CD14-positive monocyte (primary cell): ENCODE measurements at regions not wholly inside any gene's neighbourhood (a gene's known extent, or its start where the extent isn't known, plus 50 kb on each side); places are given as distances from the start of the nearest gene placed in this dataset.

Experiments
- DNase-seq, 3 donors: peaks; one replicate each; pipeline ENCODE4 v3.0.0-alpha.2; 2011 to 2022
- H2AFZ ChIP-seq: 2 replicates; pipeline ENCODE4 v1.6.0; 2012; ENCODE audit warnings: mild to moderate bottlenecking, low read depth, low read length, inconsistent platforms; ENCODE audit not compliant: insufficient read depth, poor library complexity, severe bottlenecking
- H3K27ac ChIP-seq, 2 donors: 1 replicate in 1 of 2; 2 replicates in 1 of 2; pipeline ENCODE4 v1.5.1; 2012 to 2013; ENCODE audit warnings: low read length in 2 of 2, control low read depth in 1 of 2, inconsistent platforms in 1 of 2, low read depth in 1 of 2, mild to moderate bottlenecking in 1 of 2
- H3K27me3 ChIP-seq, 2 donors: one replicate each; pipeline versions ENCODE4 v1.6.0 to v1.6.1; 2011 to 2013; ENCODE audit warnings: low read length in 2 of 2; ENCODE audit not compliant: control insufficient read depth in 2 of 2, insufficient read depth in 2 of 2
- H3K36me3 ChIP-seq, 2 donors: replicated peaks in 1 of 2; 1 replicate in 1 of 2; 2 replicates in 1 of 2; pipeline versions ENCODE4 v1.5.1 to v1.6.1; 2012 to 2013; ENCODE audit warnings: low read length in 2 of 2, control low read depth in 1 of 2, inconsistent platforms in 1 of 2, mild to moderate bottlenecking in 1 of 2; ENCODE audit not compliant: insufficient read depth in 2 of 2, control insufficient read depth in 1 of 2
- H3K4me1 ChIP-seq, 2 donors: 1 replicate in 1 of 2; 2 replicates in 1 of 2; pipeline versions ENCODE4 v1.5.1 to v1.6.1; 2012 to 2013; ENCODE audit warnings: low read length in 2 of 2, control low read depth in 1 of 2, inconsistent platforms in 1 of 2, mild to moderate bottlenecking in 1 of 2, moderate library complexity in 1 of 2; ENCODE audit not compliant: insufficient read depth in 2 of 2, control insufficient read depth in 1 of 2
- H3K4me2 ChIP-seq: replicated peaks from 2 replicates; pipeline ENCODE3; 2012; ENCODE audit warnings: low read length, moderate library complexity, mild to moderate bottlenecking; ENCODE audit not compliant: poor library complexity, severe bottlenecking; ENCODE audit errors: extremely low read depth
- H3K4me3 ChIP-seq, 3 experiments: fragments of 200-600 bp in 1 of 3; sonication (generic) in 1 of 3; replicated peaks in 1 of 3; 1 replicate in 2 of 3; 2 replicates in 1 of 3; pipeline ENCODE4 v1.5.1; 2011 to 2013; ENCODE audit warnings: low read length in 3 of 3, mild to moderate bottlenecking in 3 of 3, control low read depth in 2 of 3, low read depth in 2 of 3, inconsistent platforms in 1 of 3, moderate library complexity in 1 of 3
- H3K79me2 ChIP-seq: 2 replicates; pipeline ENCODE4 v1.6.0; 2012; ENCODE audit warnings: mild to moderate bottlenecking, control low read depth, inconsistent platforms, low read length, moderate library complexity; ENCODE audit not compliant: insufficient read depth
- H3K9ac ChIP-seq: 2 replicates; pipeline ENCODE4 v1.6.0; 2017; ENCODE audit warnings: low read length, mild to moderate bottlenecking; ENCODE audit not compliant: insufficient read depth, poor library complexity, severe bottlenecking
- H3K9me3 ChIP-seq, 2 donors: replicated peaks in 1 of 2; 1 replicate in 1 of 2; 2 replicates in 1 of 2; pipeline versions ENCODE4 v1.5.1 to v1.6.1; 2012 to 2013; ENCODE audit warnings: low read length in 2 of 2, control low read depth in 1 of 2; ENCODE audit not compliant: control insufficient read depth in 1 of 2, insufficient read depth in 1 of 2
- H4K20me1 ChIP-seq: 2 replicates; pipeline ENCODE4 v1.6.0; 2012; ENCODE audit warnings: mild to moderate bottlenecking, low read length, control low read depth, moderate library complexity; ENCODE audit not compliant: insufficient read depth
- H3K27ac Mint-ChIP-seq, 7 donors: one replicate each; pipeline ENCODE4 v1.8.0; 2020; ENCODE audit warnings: mild to moderate bottlenecking in 7 of 7, mixed read lengths in 7 of 7, moderate library complexity in 6 of 7, inconsistent platforms in 2 of 7
- H3K27me3 Mint-ChIP-seq, 3 donors: one replicate each; pipeline ENCODE4 v1.8.0; 2021 to 2022; ENCODE audit warnings: low read depth in 3 of 3, mild to moderate bottlenecking in 3 of 3, mixed read lengths in 3 of 3, moderate library complexity in 3 of 3, inconsistent platforms in 1 of 3
- H3K36me3 Mint-ChIP-seq, 2 donors: one replicate each; pipeline ENCODE4 v1.8.0; 2020; ENCODE audit warnings: mixed read lengths in 2 of 2, inconsistent platforms in 1 of 2, mild to moderate bottlenecking in 1 of 2
- H3K4me1 Mint-ChIP-seq: one replicate; pipeline ENCODE4 v1.8.0; 2020; ENCODE audit warnings: mild to moderate bottlenecking, mixed read lengths
- H3K4me3 Mint-ChIP-seq, 2 donors: one replicate each; pipeline ENCODE4 v1.8.0; 2020; ENCODE audit warnings: mild to moderate bottlenecking in 2 of 2, mixed read lengths in 2 of 2, moderate library complexity in 1 of 2
- H3K9me3 Mint-ChIP-seq, 7 donors: one replicate each; pipeline ENCODE4 v1.8.0; 2020 to 2022; ENCODE audit warnings: mixed read lengths in 7 of 7, mild to moderate bottlenecking in 6 of 7, moderate library complexity in 6 of 7, inconsistent platforms in 2 of 7
- WGBS: methylation state at CpG from one replicate; pipeline ENCODE4 v1.1.5; 2013; ENCODE audit warnings: missing lambda C conversion rate; ENCODE audit not compliant: insufficient coverage; 5-methylcytosine and 5-hydroxymethylcytosine counted together
- intact Hi-C, 2 donors: fragments of 100-400 bp; cut with micrococcal nuclease; formaldehyde crosslinking; loops; one replicate each; pipeline versions ENCODE4 v1.15.0 to v1.15.1; 2023
- TF ChIP-seq, protein P1 (sequence below): fragments of 200-600 bp; IDR thresholded peaks from one replicate; pipeline ENCODE4 v1.8.0; 2022; ENCODE audit warnings: antibody characterized with exemption, mild to moderate bottlenecking

DNA sequence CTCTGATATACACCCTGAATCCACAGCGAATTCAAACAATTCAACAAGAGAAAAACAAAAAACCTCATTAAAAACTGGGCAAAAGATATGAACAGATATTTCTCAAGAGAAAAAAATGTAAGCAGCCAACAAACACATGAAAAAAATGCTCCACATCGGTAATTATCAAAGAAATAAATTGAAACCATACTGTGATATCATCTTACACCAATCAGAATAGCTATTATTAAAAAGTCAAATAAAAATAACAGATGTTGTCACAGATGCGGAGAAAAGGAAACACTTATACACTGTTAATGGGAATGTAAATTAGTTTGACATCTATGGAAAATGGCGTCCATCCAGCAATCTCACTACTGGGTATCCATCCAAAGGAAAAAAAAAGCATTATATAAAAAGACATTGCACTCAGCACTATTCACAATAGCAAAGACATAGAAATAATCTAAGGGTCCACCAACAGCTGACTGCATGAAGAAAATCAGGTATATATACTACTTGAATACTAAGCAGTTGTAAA lies 1495.0 kb upstream of the PCDH20 start:
- H3K4me2 ChIP-seq = no peak overlapping the region
- no peaks in the 10 kb centered on the region for H3K79me2 ChIP-seq
- Mint-ChIP-seq H3K36me3 (no peaks in the 10 kb centered on the region), H3K27ac (no peak overlapping the region), H3K4me1 (no peaks in the 10 kb centered on the region), H3K9me3 (peaks cover 0 to 5% (median 0%) of the 10 kb centered on the region in 7 donors), H3K27me3 (no peaks in the 10 kb centered on the region), H3K4me3 (no peak overlapping the region)
- H2AFZ ChIP-seq = no peak overlapping the region
- peaks cover 3 to 4% of the 10 kb centered on the region in 2 donors for H3K9me3 ChIP-seq
- no peaks in the 10 kb centered on the region for H3K36me3 ChIP-seq
- TF ChIP-seq, protein P1, sequence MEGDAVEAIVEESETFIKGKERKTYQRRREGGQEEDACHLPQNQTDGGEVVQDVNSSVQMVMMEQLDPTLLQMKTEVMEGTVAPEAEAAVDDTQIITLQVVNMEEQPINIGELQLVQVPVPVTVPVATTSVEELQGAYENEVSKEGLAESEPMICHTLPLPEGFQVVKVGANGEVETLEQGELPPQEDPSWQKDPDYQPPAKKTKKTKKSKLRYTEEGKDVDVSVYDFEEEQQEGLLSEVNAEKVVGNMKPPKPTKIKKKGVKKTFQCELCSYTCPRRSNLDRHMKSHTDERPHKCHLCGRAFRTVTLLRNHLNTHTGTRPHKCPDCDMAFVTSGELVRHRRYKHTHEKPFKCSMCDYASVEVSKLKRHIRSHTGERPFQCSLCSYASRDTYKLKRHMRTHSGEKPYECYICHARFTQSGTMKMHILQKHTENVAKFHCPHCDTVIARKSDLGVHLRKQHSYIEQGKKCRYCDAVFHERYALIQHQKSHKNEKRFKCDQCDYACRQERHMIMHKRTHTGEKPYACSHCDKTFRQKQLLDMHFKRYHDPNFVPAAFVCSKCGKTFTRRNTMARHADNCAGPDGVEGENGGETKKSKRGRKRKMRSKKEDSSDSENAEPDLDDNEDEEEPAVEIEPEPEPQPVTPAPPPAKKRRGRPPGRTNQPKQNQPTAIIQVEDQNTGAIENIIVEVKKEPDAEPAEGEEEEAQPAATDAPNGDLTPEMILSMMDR = no peak
- no peak overlapping the region for H3K4me3 ChIP-seq
- H3K27ac ChIP-seq = no peak overlapping the region
- no peak overlapping the region for H3K9ac ChIP-seq
- H3K4me1 ChIP-seq = no peaks in the 10 kb centered on the region
- WGBS = no CpG with 5 or more reads among the region's 4 CpGs
- intact Hi-C loops = no loop called here
- no peaks in the 10 kb centered on the region for H3K27me3 ChIP-seq
- no peaks in the 10 kb centered on the region for H4K20me1 ChIP-seq
- no peak for DNase-seq

DNA sequence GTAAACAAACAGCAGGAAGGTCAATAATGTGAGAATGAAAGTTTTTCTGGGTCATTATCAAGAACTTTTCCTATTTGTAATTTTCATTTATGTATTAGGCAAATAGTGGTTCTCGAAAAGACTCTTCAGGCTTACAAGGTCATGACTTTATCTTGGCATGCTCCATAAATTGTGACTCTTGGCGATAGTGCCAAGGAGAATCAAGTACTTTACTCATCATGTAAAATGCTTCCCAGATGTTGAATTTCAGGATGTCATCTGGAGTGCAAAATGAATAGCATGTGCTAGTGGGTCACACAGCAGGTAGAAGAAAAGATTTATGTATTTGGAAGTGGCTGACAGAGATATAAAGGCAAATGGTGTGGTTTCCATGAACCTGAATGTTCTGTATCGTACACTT lies 1492.7 kb upstream of the PCDH20 start:
- no peaks in the 10 kb centered on the region for H3K36me3 ChIP-seq
- H3K27me3 Mint-ChIP-seq = peaks cover 0 to 2% (median 0%) of the 10 kb centered on the region in 3 donors
- no peaks in the 10 kb centered on the region for H3K4me1 ChIP-seq
- intact Hi-C loops = no loop called here
- TF ChIP-seq, protein P1 = no peak
- H3K27ac Mint-ChIP-seq = no peak overlapping the region
- peaks cover 0 to 5% (median 0%) of the 10 kb centered on the region in 7 donors for H3K9me3 Mint-ChIP-seq
- no peak for DNase-seq
- no peaks in the 10 kb centered on the region for H3K79me2 ChIP-seq
- no peaks in the 10 kb centered on the region for H3K4me1 Mint-ChIP-seq
- no CpG with 5 or more reads among the region's 3 CpGs for WGBS
- peaks cover 3 to 4% of the 10 kb centered on the region in 2 donors for H3K9me3 ChIP-seq
- H3K9ac ChIP-seq = no peak overlapping the region
- no peak overlapping the region for H3K27ac ChIP-seq
- H3K36me3 Mint-ChIP-seq = no peaks in the 10 kb centered on the region
- no peaks in the 10 kb centered on the region for H3K27me3 ChIP-seq
- no peak overlapping the region for H2AFZ ChIP-seq
- no peak overlapping the region for H3K4me3 ChIP-seq
- H4K20me1 ChIP-seq = no peaks in the 10 kb centered on the region
- no peak overlapping the region for H3K4me3 Mint-ChIP-seq
- no peak overlapping the region for H3K4me2 ChIP-seq
